Stimulated activated CD8-positive, alpha-beta memory T cell treated with anti-CD3 and anti-CD28 coated beads, Interleukin-2, amount 100 ng/mL, for 1 hour (primary cell): ENCODE measurements at regions not wholly inside any gene's neighbourhood (a gene's known extent, or its start where the extent isn't known, plus 50 kb on each side); places are given as distances from the start of the nearest gene placed in this dataset.

Source experiments
- DNase-seq, 2 donors: peaks; one replicate each; pipeline ENCODE4 v3.0.0-alpha.2; 2020; ENCODE audit warnings: low read depth in 2 of 2

DNA sequence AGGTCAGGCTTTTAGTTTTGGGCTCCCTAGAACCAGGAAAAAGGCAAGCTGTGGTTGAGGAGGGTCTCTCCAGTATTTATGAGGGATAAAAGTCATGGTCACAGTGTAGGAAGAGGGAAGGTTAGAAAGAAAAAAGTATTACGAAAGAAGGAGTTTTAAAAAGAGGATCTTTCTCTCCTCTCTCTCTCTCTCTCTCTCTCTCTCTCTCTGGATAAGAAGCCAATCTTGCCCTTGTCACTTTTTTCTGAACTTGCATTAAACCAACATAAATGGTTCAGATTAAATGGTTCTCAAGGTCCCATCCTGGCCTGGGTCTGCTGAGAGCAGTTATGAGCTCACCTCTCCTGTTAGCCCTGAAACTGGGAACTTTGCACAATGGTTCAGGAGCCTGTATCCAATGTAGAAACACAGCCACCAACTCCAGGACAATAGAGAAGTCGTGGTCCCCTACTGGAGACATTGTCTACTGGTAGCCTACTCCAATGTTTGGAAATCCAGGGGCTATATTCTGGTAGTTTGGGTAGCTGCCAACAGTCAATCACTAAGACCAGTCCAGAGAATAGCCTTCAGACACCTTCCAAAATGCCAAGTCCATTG lies 131.9 kb downstream of the DAD1 start:
- DNase-seq = no peak

DNA sequence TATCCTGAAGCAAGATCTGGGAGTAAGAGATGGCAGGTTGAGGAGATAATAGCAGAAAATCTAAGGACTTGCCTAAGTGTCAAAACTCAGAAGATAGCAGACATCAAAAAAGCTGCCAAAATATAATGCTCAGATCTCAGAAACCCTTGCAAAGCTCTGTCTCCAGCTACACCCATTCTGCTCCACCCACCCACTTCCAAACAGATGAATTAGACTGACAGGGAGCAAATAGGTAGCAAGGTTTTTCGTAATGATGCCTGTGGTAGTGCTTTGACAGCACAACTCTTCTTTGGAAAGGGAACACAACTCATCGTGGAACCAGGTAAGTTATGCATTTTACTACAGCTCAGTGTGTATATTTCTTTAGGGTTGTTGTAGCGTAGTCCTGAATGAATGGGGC lies 132.6 kb downstream of the DAD1 start:
- DNase-seq = no peak

DNA sequence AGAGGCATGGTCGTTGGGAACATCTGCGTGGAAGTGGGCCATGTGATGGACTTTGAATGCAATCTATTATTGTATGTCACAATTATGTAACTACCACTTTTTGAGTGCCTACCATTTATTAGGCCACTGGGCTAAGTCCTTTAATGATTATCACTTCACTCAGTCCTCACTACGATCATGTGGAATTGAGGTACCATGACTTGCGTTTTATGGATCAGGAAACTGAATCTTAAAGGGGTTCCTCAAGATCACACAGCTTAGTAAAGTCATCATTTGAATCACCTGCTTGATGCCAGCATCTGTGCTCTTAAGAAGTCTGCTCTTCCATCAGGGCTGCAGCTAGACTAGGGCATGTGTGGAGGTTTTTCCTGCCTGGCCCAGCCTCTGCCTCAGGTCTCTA lies 136.7 kb downstream of the DAD1 start:
- no peak for DNase-seq

DNA sequence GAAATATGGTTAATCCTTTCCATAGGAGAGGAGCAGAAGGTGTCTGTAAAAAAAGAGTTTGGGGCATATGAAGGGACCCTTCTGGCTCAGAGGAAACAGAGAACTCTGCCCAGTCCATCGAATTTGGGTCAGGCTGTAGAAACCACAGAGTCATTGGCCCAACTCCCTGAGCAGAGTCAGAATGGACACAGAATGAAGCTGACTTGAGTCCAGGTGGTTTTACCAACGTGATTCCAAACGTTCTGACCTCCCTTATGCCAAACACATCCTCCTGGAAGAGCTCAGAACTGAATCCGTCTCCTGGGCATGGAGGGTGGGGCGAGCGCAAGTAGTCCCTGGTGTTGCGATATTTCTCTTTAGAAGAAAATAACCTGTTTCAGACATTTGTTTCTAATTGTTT lies 138.8 kb downstream of the DAD1 start:
- DNase-seq = no peak

- no peak for DNase-seq
Measured at GRCh38 chr14:22449600-22449905, 139.5 kb downstream of the DAD1 start.

- DNase-seq = no peak
Measured at GRCh38 chr14:22448905-22449599, 140.0 kb downstream of the DAD1 start.

DNA sequence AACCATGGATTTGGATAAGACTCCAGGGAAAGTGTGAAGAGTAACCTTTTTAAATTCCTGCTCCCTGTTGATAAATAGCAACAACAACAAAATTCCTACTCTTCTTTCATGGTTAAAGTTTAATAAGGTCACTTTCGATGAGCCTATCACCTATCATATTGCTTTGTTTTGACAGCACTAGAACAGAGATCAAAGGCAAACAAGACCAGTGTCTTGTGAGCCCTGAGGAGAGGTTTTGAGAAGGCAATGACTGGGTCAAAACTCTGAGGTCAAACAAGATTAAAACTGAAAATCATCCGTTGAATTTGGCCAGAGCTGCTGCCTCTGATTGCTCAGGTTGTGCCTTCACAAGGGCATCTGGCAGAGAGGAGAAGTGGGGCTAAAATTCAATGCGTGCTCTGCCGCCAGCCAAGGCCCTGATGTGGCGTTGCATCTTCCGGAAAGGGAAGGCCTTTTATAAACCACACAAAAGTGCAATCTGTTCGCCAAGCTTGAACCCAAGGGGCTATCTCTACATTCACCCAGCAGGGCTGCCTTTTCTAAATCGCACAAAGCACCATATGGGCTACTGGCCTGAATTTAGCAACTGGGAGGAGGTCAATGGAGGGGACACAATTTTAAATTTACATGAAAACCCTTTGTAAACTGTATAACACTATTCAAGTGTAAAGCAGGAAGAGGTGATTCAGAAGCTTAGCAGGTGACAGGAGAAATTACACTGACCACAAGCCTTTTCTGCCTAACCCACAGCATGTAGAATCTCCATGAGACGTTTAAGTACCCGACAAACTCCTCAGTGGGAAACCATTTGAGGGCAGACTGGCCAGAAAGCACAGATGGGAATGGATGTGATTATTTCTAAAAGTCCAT lies 140.8 kb downstream of the DAD1 start:
- no peak for DNase-seq

DNA sequence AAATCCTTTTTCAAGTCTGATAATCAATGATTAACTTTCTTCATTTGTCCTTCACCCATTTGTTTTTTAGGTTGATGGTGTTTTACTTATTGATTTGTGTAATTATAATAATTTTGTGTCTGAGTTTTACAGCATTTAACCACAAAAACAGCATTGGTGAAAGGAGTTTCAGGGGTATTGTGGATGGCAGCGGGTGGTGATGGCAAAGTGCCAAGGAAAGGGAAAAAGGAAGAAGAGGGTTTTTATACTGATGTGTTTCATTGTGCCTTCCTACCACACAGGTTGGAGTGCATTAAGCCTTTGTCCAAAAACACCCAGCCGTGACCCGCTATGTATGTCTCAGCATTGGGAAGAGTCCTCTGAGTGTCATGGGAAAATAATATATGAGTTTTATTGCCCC lies 150.3 kb downstream of the DAD1 start:
- no peak for DNase-seq

DNA sequence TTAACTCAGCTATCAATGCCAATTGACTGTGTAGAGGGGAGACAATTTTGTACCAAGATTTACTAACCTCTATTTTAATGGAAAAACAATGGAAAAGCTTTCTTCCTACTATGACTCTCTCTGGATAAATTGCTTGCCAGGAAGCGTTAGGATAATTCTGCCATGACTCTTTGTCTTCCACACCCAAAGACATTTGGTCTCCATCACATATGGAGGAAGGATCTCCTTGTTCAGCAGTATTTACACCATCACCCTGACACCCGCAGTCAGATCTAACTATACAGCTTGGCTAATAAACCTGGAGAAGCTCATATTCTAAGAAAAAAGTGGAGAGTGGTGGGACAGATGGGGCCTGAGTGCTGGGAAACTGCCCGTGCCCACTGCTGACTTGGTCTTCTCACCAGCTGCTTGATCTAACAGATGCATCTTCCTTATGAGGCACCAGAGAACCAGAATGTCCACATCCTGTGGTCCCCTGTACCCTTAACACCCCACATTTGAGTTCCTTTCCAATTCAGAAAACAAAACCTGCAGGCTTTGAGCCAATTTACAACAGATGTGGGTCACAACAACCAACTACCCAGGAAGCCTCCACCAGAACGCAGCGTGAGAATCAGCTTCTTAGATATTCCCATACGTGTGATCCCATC lies 154.0 kb downstream of the DAD1 start:
- no peak for DNase-seq

- no peak for DNase-seq
Measured at GRCh38 chr14:22434030-22434429, 155.0 kb downstream of the DAD1 start.

GRCh38 chr14:22433069-22433468 lies 156.0 kb downstream of the DAD1 start:
- no peak for DNase-seq

DNA sequence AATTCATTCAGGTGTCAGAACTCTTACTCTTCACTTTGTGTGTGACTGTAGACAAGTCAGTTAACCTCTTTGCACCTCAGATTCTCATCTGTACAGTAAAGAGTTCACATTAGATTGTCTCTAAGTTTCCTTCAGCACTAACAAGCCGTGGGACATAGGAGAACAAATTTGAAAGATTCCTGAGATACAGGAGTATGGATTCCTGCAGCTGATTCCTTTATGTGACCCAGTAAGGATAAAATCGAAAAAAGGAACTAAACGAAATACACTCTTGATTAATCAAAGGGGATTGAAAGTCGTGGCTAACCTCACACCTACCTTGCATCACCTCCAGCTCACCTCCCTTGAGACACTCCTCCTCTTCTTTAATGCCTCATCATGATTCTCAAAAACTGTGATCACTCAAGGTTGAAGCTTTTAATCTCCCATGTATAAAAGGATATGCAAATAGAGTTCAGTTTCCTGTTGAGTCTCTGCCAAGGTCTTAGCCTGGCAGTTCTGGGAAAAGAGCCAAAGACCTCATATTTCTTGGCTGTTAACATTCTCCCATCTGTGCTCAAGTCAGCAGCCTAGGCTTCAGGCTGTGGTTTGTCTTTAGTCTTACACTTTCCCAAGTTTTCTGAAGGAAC lies 156.6 kb downstream of the DAD1 start:
- no peak for DNase-seq

DNA sequence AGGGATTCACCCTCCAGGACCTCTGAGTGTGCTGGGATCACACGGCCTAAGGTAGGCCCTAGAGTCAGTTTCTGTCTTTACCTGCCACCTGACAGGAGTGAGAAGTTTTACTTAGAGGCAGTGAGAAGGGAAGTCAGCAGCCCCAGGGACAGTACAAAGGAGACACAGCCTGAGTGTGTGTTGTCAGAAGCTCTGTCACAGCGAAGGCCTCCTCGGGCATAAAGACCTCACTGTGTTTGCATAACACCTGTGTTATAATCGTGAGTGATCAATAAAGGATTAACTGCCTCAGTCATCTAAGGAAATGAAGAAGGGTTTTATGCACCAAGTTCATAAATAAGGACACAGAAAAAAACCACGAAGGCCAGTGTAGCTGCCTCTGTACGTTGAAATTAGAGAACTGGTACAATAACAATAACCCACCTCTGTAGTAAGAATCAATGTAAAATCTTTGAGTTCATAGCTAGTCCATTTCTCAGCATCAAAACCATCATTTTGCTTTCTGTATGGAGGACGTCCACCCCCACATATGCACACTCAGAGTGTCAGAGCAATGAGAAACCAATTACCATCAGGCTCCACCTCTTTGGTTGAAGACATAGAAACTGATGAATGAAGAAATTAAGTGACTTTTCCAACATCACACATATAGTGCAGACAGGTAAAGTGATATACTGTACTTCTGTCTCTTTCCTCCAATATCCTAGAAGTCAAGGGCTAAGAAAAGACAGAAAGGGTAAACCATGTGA lies 159.3 kb downstream of the DAD1 start:
- DNase-seq = no peak

- DNase-seq = no peak
Measured at GRCh38 chr14:22428700-22429291, 160.2 kb downstream of the DAD1 start.

- no peak for DNase-seq
Measured at GRCh38 chr14:22427771-22428231, 161.2 kb downstream of the DAD1 start.

DNA sequence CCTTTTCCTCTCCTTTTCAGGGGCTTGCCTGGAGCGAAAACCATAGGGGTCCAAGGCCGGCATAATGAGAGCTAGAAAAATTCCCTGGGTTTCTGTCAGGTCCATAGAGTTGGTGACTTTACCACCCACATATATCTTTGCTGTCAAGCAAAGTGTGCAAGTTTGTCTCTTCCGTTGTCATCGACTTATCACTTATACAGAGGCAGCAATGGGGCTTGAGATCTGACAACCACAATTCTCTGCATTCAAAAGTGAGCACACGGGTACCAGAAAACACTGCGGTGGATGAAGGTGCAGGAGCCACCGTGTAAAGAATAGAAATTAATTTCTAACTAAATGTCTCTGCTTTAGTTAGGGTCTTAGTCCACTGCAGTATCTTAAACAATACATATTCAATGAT lies 162.3 kb downstream of the DAD1 start:
- DNase-seq = no peak

DNA sequence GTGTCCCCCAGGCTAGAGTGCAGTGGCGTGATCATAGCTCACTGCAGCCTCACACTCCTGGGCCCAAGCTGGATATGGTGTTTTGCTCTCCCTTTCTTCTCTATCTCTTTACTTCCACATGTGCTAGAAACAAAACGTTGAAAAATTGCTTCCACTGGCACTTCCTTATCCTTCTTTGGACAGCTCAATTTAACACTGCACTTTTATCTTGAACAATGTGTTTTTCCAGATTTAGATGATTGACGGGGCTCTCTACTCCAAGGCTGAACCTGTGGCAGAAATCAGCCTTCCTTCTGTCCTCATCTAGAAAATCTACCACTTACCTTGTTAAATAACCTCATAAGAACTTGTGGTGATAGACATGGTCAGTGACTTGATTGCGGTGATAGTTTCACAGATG lies 165.1 kb downstream of the DAD1 start:
- no peak for DNase-seq

GRCh38 chr14:22422238-22422637 lies 166.8 kb downstream of the DAD1 start:
- DNase-seq = no peak

GRCh38 chr14:22420598-22421186 lies 168.3 kb downstream of the DAD1 start:
- DNase-seq = no peak

- no peak for DNase-seq
Measured at GRCh38 chr14:22419620-22420019, 169.4 kb downstream of the DAD1 start.

- no peak for DNase-seq
Measured at GRCh38 chr14:22418631-22419030, 170.4 kb downstream of the DAD1 start.
